CD8-positive, alpha-beta memory T cell (primary cell): ENCODE measurements at regions not wholly inside any gene's neighbourhood (a gene's known extent, or its start where the extent isn't known, plus 50 kb on each side); places are given as distances from the start of the nearest gene placed in this dataset.
"Not testable (repeated sequence)": the region's sequence is repeated elsewhere in the genome, so short reads cannot be mapped to it uniquely, and the experiment has no call there.

Source experiments
- CTCF ChIA-PET: fragments of 350-600 bp; sonication (Branson Sonifier 250); formaldehyde crosslinking; loops from one replicate; lab custom pipeline; 2021; ENCODE audit warnings: antibody characterized with exemption; lab: Charles Lee
- POLR2A ChIA-PET: fragments of 350-600 bp; sonication (Branson Sonifier 250); formaldehyde crosslinking; loops from one replicate; lab custom pipeline; 2021; ENCODE audit warnings: antibody characterized with exemption; lab: Charles Lee
- DNase-seq, 5 donors: peaks; one replicate each; pipeline versions ENCODE4 v3.0.0 to v3.0.0-alpha.2; 2020 to 2022; ENCODE audit warnings: mixed read lengths in 1 of 5
- H3K27ac ChIP-seq: one replicate; pipeline ENCODE4 v1.7.0; 2013; ENCODE audit warnings: low read depth, mild to moderate bottlenecking, low read length, moderate library complexity
- H3K27me3 ChIP-seq: 2 replicates; pipeline ENCODE4 v1.7.0; 2013; ENCODE audit warnings: low read length, mild to moderate bottlenecking; ENCODE audit not compliant: insufficient read depth, poor library complexity, severe bottlenecking
- H3K36me3 ChIP-seq: 2 replicates; pipeline ENCODE4 v1.7.0; 2013; ENCODE audit warnings: mild to moderate bottlenecking, low read length, moderate library complexity; ENCODE audit not compliant: insufficient read depth
- H3K4me1 ChIP-seq: 2 replicates; pipeline ENCODE4 v1.7.0; 2013; ENCODE audit warnings: mild to moderate bottlenecking, low read length, moderate library complexity; ENCODE audit not compliant: insufficient read depth
- H3K4me3 ChIP-seq: 2 replicates; pipeline ENCODE4 v1.7.0; 2013; ENCODE audit warnings: mild to moderate bottlenecking, low read length
- H3K9me3 ChIP-seq: 2 replicates; pipeline ENCODE4 v1.7.0; 2013; ENCODE audit warnings: mild to moderate bottlenecking, low read length
- H3K27ac Mint-ChIP-seq, 8 donors: one replicate each; pipeline ENCODE4 v1.8.0; 2020 to 2021; ENCODE audit warnings: mixed read lengths in 8 of 8, mild to moderate bottlenecking in 6 of 8, inconsistent platforms in 3 of 8, moderate library complexity in 3 of 8
- H3K27me3 Mint-ChIP-seq, 2 donors: one replicate each; pipeline ENCODE4 v1.8.0; 2020 to 2021; ENCODE audit warnings: mixed read lengths in 2 of 2, mild to moderate bottlenecking in 1 of 2, moderate library complexity in 1 of 2
- H3K36me3 Mint-ChIP-seq, 3 donors: one replicate each; pipeline ENCODE4 v1.8.0; 2020 to 2021; ENCODE audit warnings: mixed read lengths in 3 of 3, inconsistent platforms in 1 of 3, mild to moderate bottlenecking in 1 of 3
- H3K4me1 Mint-ChIP-seq, 3 donors: one replicate each; pipeline ENCODE4 v1.8.0; 2020 to 2021; ENCODE audit warnings: mixed read lengths in 3 of 3, inconsistent platforms in 1 of 3, mild to moderate bottlenecking in 1 of 3
- H3K4me3 Mint-ChIP-seq, 7 donors: one replicate each; pipeline ENCODE4 v1.8.0; 2020 to 2021; ENCODE audit warnings: mixed read lengths in 7 of 7, mild to moderate bottlenecking in 6 of 7, moderate library complexity in 4 of 7, inconsistent platforms in 2 of 7
- H3K9me3 Mint-ChIP-seq, 5 donors: one replicate each; pipeline ENCODE4 v1.8.0; 2020 to 2022; ENCODE audit warnings: mixed read lengths in 5 of 5, mild to moderate bottlenecking in 3 of 5, moderate library complexity in 2 of 5, inconsistent platforms in 1 of 5

DNA sequence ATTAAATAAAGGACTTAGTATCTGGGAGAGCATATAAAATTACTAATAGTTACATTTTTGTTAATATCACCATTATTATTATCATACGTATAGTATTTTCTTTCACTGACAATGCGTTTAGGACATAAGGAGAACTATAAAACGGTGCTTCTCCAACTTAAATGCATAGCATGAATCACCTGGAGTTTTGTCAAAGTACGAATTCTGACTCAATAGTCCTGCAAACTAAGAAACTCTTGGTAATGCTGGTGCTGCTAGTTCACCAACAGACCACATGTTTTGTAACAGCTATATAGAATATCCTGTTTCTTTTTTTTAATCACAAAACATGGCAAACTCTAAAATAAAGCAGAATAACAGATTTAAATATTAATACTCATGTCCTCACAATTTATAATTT lies 116.1 kb upstream of the ZNF717 start:
- H3K4me1 ChIP-seq, H3K36me3 ChIP-seq, H3K4me3 ChIP-seq, H3K27ac Mint-ChIP-seq, H3K36me3 Mint-ChIP-seq, CTCF ChIA-PET, H3K27me3 Mint-ChIP-seq, POLR2A ChIA-PET, H3K4me3 Mint-ChIP-seq, H3K9me3 ChIP-seq, DNase-seq, H3K27me3 ChIP-seq, H3K4me1 Mint-ChIP-seq, H3K27ac ChIP-seq: not testable (repeated sequence)
- H3K9me3 Mint-ChIP-seq: peaks cover 0 to 29% (median 6%) of the 10 kb centered on the region in 5 donors

DNA sequence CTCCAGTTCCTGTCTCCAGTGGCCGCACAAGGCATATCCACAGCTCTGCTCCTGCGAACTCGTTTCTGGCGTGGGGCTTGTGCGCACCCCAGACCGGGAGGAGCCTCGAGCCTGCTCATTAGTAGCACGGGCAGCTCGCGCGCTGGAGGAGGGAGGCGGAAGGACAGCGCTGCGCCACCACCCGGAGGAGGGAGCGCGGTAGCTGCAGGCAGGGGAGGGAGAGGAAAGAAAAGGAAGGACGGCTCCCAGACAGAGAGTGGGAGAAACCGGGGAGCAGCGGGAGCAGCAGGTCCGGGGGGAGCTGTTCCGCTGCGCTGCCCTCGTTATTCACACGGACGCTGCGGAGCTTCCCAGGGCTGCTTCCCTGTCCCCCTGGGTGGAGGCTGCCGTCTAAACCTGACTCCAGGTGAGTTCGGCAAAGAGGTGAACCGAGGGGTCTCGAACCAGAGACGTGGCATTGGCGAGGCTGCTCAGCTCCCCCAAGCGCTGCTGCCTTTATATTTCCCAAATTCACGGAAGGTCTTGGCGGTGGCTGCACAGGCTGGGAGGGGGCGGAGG lies 121.3 kb upstream of the ZNF717 start:
- no peak for DNase-seq
- no peaks in the 10 kb centered on the region for H3K4me1 Mint-ChIP-seq
- no peak overlapping the region for H3K27ac Mint-ChIP-seq
- Histone ChIP-seq H3K36me3 (no peaks in the 10 kb centered on the region), H3K27me3 (no peaks in the 10 kb centered on the region), H3K4me1 (no peaks in the 10 kb centered on the region), H3K9me3 (no peaks in the 10 kb centered on the region), H3K4me3 (no peak overlapping the region), H3K27ac (no peak overlapping the region)
- H3K27me3 Mint-ChIP-seq: no peaks in the 10 kb centered on the region
- POLR2A ChIA-PET: no interaction called here
- H3K9me3 Mint-ChIP-seq: peaks cover 4 to 18% (median 7%) of the 10 kb centered on the region in 5 donors
- CTCF ChIA-PET: no interaction called here
- no peaks in the 10 kb centered on the region for H3K36me3 Mint-ChIP-seq
- H3K4me3 Mint-ChIP-seq: no peak overlapping the region

DNA sequence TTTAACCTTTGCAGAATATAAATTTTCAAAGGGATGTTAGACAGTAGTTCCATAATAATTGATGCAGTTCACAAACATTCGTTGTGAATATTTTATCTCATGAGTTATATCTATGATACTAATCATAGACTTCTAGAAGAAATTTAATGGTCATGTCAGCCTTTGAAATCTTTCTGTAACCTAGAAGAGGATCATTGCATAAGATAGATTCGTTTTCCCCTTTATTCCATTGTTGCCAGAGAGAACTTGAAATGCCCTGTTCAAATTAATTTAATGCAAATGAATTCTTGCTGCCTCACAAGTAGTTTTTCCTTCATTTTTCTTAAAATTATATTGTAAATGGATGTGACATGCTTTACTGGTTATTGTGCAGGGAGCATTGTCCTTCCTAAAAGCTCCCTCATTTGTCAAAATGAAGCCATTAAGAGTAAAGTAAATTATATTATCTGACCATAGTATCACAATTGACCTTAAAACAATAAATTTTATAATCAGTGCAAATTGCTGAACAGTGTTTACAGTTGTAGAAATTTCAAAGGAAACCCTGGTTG lies 128.5 kb upstream of the ZNF717 start:
- ChIA-PET CTCF (no interaction called here), POLR2A (no interaction called here)
- H3K36me3 Mint-ChIP-seq: no peaks in the 10 kb centered on the region
- no peaks in the 10 kb centered on the region for H3K4me1 ChIP-seq
- H3K4me3 ChIP-seq: no peak overlapping the region
- no peak for DNase-seq
- H3K27ac Mint-ChIP-seq: no peak overlapping the region
- no peaks in the 10 kb centered on the region for H3K4me1 Mint-ChIP-seq
- no peaks in the 10 kb centered on the region for H3K36me3 ChIP-seq
- H3K9me3 ChIP-seq: no peaks in the 10 kb centered on the region
- H3K4me3 Mint-ChIP-seq: no peak overlapping the region
- H3K27me3 ChIP-seq: no peaks in the 10 kb centered on the region
- H3K27me3 Mint-ChIP-seq: no peaks in the 10 kb centered on the region
- H3K9me3 Mint-ChIP-seq: peaks cover 5 to 22% (median 15%) of the 10 kb centered on the region in 5 donors
- no peak overlapping the region for H3K27ac ChIP-seq

DNA sequence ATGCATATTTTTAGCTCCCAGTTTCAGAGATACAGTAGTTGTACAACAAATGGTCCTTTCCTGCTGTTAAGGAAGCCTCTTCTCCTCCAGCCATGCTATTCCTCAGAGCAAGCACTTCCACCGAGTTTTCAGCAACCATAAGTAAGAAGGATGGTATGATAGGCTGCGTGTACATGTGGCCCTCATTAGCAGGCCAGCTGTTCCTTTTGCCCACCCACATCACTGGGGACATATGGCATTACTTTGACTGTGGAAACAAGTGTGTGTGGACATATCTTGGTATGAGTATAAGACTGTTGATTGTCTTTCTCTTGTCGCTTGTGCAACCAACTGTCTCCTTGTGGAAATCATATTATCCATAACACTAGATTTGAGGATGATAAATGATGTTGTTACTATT lies 129.4 kb upstream of the ZNF717 start:
- H3K36me3 Mint-ChIP-seq, CTCF ChIA-PET: not testable (repeated sequence)

DNA sequence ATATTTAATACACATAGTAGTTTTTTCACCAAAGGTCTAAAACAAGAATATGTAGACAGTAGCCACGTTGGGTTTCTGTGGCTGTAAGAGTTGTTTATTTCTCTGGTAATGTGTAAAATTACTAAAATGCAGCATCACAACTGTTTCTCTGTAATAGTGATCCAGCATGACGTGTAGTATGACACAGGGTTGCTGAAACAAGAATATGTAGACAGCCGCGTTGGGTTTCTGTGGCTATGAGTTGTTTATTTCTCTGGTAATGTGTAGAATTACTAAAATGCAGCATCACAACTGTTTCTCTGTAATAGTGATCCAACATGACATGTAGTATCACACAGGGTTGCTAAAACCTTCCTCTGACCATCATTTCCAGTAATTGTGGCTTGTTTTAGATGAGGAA lies 153.6 kb upstream of the ZNF717 start:
- H3K27me3 Mint-ChIP-seq: no peaks in the 10 kb centered on the region
- H3K4me1 Mint-ChIP-seq: no peaks in the 10 kb centered on the region
- H3K36me3 Mint-ChIP-seq: no peaks in the 10 kb centered on the region
- Histone ChIP-seq H3K36me3 (no peaks in the 10 kb centered on the region), H3K4me3 (no peak overlapping the region), H3K9me3 (no peaks in the 10 kb centered on the region), H3K4me1 (no peaks in the 10 kb centered on the region), H3K27ac (no peak overlapping the region), H3K27me3 (no peaks in the 10 kb centered on the region)
- H3K9me3 Mint-ChIP-seq: peaks cover 0 to 22% (median 3%) of the 10 kb centered on the region in 5 donors
- no peak overlapping the region for H3K4me3 Mint-ChIP-seq
- DNase-seq: no peak
- POLR2A ChIA-PET: no interaction called here
- CTCF ChIA-PET: no interaction called here
- H3K27ac Mint-ChIP-seq: no peak overlapping the region

More for the DNA sequence above, 129.4 kb upstream of the ZNF717 start:
- POLR2A ChIA-PET, H3K27me3 ChIP-seq, H3K36me3 ChIP-seq, H3K4me3 ChIP-seq, H3K4me1 ChIP-seq, DNase-seq, H3K9me3 ChIP-seq, H3K27ac ChIP-seq, H3K27ac Mint-ChIP-seq, H3K4me1 Mint-ChIP-seq, H3K27me3 Mint-ChIP-seq, H3K4me3 Mint-ChIP-seq: not testable (repeated sequence)
- H3K9me3 Mint-ChIP-seq: peaks cover 6 to 22% (median 16%) of the 10 kb centered on the region in 5 donors

DNA sequence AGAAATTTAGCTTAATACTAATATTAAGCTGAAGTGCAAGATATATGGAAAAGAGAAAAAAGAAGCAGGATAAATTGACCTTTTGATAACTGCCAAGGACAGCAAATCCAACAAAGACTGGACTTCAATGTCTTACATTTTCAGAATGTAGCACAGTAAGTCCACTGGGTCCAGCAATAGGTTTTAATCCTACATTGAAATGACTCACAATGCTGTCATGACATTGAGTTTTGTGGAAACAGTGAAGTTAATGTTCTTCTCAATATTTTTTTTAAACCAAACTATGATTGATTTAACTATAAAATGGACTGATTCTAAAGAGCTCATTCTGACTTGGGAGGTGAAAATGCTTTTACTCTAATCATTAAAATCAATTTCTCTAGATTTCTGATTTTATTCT lies 166.6 kb upstream of the ZNF717 start:
- no peak for DNase-seq
- peaks cover 0 to 31% (median 5%) of the 10 kb centered on the region in 5 donors for H3K9me3 Mint-ChIP-seq
- CTCF ChIA-PET: no interaction called here
- Histone ChIP-seq H3K36me3 (no peaks in the 10 kb centered on the region), H3K9me3 (no peaks in the 10 kb centered on the region), H3K27me3 (no peaks in the 10 kb centered on the region), H3K27ac (no peak overlapping the region), H3K4me3 (no peak overlapping the region), H3K4me1 (no peaks in the 10 kb centered on the region)
- no peaks in the 10 kb centered on the region for H3K27me3 Mint-ChIP-seq
- no peaks in the 10 kb centered on the region for H3K36me3 Mint-ChIP-seq
- H3K27ac Mint-ChIP-seq: no peak overlapping the region
- POLR2A ChIA-PET: no interaction called here
- H3K4me3 Mint-ChIP-seq: no peak overlapping the region
- H3K4me1 Mint-ChIP-seq: no peaks in the 10 kb centered on the region

DNA sequence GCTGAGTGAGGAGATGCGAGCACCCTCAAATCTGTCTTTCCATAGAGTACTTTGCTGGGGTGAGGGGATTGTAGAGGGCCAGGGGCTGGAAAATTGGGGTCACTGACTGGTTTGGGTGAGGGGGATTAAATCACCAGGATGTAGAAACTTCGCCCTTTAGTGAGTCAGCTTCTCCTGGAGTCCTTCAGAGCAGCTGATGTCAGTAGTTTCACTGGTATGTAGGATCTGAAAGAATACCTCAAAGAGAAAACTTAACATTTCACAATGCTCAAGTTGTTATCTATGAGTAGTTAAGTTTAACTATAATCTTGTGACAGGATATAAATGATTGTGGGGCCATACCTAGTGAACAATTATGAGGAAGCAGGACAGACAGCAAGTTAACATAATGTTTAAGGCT lies 174.7 kb upstream of the ZNF717 start:
- CTCF ChIA-PET, H3K4me3 Mint-ChIP-seq, H3K4me1 Mint-ChIP-seq: not testable (repeated sequence)

DNA sequence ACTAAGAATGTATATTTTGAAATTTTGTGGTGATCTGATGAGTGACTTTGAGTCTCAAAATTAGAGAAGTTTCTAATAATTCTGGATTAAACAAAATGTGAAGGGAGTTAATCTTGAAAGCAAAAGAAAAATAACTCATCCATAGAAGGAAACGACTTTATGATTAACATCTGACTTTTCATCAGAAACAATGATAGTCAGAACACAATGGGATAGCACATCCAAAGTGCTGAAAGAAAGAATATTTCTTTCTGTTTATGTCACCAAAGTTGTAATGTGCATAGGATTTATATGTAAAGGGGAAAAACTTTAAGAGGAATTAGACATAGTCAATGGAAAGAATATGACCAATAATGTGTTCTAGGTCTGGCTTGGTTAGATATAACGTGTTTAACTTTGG lies 176.7 kb upstream of the ZNF717 start:
- H3K27me3 Mint-ChIP-seq, H3K36me3 Mint-ChIP-seq, H3K27me3 ChIP-seq, CTCF ChIA-PET, H3K27ac Mint-ChIP-seq, H3K27ac ChIP-seq, H3K4me3 Mint-ChIP-seq, H3K9me3 ChIP-seq, H3K4me3 ChIP-seq, H3K4me1 Mint-ChIP-seq, H3K36me3 ChIP-seq, POLR2A ChIA-PET, DNase-seq, H3K4me1 ChIP-seq: not testable (repeated sequence)
- peaks cover 2 to 48% (median 11%) of the 10 kb centered on the region in 5 donors for H3K9me3 Mint-ChIP-seq

More for the DNA sequence above, 174.7 kb upstream of the ZNF717 start:
- H3K27ac ChIP-seq, H3K27ac Mint-ChIP-seq, DNase-seq, H3K36me3 Mint-ChIP-seq, H3K4me1 ChIP-seq, H3K27me3 ChIP-seq, H3K4me3 ChIP-seq, H3K9me3 ChIP-seq, H3K36me3 ChIP-seq, POLR2A ChIA-PET, H3K27me3 Mint-ChIP-seq: not testable (repeated sequence)
- H3K9me3 Mint-ChIP-seq: peaks cover 0 to 47% (median 9%) of the 10 kb centered on the region in 5 donors
